GM19372 (cell line): ENCODE measurements at regions not wholly inside any gene's neighbourhood (a gene's known extent, or its start where the extent isn't known, plus 50 kb on each side); places are given as distances from the start of the nearest gene placed in this dataset.
"Not testable (repeated sequence)": the region's sequence is repeated elsewhere in the genome, so short reads cannot be mapped to it uniquely, and the experiment has no call there.

Experiments
- ATAC-seq: cut with Tn5 transposase; IDR thresholded peaks from one replicate; pipeline ENCODE4 v1.9.1; 2021; ENCODE audit warnings: mild to moderate bottlenecking, low read depth, moderate library complexity; ENCODE audit not compliant: unreplicated experiment

DNA sequence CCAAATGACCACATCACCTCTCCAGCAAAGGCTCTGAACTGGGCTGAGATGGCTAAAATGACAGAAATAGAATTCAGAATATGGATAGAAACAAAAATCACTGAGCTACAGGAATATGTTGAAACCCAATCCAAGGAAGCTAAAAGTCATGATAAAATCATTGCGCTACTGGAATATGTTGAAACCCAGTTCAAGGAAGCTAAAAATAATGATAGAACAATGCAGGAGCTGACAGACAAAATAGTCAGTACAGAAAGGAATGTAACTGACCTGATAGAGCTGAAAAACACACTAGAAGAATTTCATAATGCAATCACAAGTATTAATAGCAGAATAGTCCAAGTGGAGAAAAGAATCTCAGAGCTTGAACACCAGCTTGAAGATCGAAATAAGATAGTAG is 394.9 kb upstream of the GRAMD2B start:
- no peak for ATAC-seq

DNA sequence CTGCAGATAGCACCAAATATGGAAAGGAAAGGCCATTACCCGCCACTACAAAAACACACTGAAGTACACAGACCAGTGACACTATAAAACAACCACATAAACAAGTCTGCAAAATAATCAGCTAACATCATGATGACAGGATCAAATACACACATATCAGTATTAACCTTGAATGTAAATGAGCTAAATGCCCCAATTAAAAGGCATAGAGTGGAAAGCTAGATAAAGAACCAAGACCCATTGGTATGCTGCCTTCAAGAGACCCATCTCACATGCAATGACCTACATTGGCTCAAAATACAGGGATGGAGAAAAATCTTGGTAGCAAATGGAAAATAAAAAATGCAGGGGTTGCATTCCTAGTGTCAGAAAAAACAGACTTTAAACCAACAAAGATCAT is 393.9 kb upstream of the GRAMD2B start:
- not testable (repeated sequence) for ATAC-seq

DNA sequence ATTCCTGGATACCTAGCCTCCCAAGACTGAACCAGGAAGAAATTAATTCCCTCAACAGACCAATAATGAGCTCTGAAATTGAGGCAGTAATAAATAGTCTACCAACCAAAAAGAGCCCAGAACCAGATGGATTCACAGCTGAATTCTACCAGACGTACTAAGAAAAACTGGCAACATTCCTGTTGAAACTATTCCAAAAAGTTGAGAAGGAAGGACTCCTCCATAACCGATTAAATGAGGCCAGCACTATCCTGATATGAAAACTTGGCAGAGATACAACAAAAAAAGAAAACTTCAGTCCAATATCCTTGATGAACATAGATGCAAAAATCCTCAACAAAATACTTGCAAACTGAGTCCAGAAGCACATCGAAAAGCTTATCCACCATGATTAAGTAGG is 392.5 kb upstream of the GRAMD2B start:
- no peak for ATAC-seq

GRCh38 chr5:126031989-126032716 is 391.1 kb upstream of the GRAMD2B start:
- no peak for ATAC-seq

- no peak for ATAC-seq
These were observed 379.5 kb upstream of the GRAMD2B start for GRCh38 chr5:126043688-126044087.

- no peak for ATAC-seq
These were observed 379.0 kb upstream of the GRAMD2B start for GRCh38 chr5:126044111-126044668.

GRCh38 chr5:126044931-126045565 is 378.2 kb upstream of the GRAMD2B start:
- no peak for ATAC-seq

- ATAC-seq = no peak
These were observed 376.9 kb upstream of the GRAMD2B start for GRCh38 chr5:126046318-126046717.

GRCh38 chr5:126046846-126047571 is 376.2 kb upstream of the GRAMD2B start:
- ATAC-seq = no peak

- no peak for ATAC-seq
These were observed 371.1 kb upstream of the GRAMD2B start for GRCh38 chr5:126052120-126052519.

DNA sequence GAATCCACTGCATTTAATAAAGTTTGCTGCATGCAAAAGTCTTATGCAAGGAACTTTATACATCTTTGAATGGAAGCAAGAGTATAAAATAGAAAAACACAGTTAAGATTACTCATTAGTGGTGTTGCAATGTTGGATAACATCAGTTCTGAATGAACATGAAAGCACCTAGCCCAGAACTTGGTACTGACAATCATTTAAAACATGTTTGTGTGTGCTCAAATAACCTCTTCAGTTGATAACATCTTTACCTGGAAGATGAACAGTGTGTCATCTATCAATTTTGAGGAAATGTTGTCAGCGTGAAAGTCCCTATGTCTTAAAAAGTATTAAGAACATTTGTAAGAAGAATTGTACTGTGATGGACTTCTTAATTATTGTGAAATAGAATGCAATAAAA is 370.4 kb upstream of the GRAMD2B start:
- no peak for ATAC-seq

DNA sequence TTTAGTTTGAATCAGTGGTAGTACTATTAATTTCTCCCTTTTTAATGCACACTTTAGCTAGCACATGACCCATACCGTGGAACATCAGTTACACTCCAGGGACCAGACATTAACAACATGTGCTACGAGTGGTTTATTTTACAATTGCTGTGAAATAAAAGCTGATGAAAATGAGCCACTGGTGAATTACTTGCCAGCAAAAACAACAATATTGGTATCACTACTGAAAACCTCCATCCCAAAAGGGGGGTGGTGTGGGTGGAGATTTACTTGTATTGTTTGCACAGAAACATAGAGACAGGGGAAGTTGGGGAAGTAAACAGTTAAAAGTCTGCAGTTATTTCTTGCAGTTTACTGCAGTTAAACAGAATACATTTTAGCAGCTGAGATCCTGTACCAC is 369.6 kb upstream of the GRAMD2B start:
- no peak for ATAC-seq

GRCh38 chr5:126054577-126055347 is 368.4 kb upstream of the GRAMD2B start:
- no peak for ATAC-seq

DNA sequence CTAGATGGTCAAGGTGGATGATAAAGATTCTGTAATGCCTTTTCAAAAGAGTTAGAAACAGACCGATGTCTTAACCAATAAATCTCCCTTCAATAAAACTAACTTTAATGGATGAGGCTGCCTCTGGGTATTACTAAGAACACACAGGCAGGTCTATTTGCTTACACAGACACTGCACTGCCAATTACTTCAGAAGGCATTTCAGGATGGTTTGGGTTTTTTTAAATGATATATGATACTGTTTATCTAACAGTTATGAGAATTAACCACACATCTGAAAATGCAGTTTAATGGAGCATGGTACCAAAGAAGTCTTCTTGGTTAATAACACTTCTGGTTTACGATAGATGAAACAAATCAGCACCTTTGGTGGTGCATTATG is 367.9 kb upstream of the GRAMD2B start:
- ATAC-seq = no peak

GRCh38 chr5:126056352-126056751 is 366.9 kb upstream of the GRAMD2B start:
- ATAC-seq = no peak

GRCh38 chr5:126056851-126057622 is 366.2 kb upstream of the GRAMD2B start:
- ATAC-seq = no peak

GRCh38 chr5:126058392-126058791 is 364.8 kb upstream of the GRAMD2B start:
- ATAC-seq = not testable (repeated sequence)

DNA sequence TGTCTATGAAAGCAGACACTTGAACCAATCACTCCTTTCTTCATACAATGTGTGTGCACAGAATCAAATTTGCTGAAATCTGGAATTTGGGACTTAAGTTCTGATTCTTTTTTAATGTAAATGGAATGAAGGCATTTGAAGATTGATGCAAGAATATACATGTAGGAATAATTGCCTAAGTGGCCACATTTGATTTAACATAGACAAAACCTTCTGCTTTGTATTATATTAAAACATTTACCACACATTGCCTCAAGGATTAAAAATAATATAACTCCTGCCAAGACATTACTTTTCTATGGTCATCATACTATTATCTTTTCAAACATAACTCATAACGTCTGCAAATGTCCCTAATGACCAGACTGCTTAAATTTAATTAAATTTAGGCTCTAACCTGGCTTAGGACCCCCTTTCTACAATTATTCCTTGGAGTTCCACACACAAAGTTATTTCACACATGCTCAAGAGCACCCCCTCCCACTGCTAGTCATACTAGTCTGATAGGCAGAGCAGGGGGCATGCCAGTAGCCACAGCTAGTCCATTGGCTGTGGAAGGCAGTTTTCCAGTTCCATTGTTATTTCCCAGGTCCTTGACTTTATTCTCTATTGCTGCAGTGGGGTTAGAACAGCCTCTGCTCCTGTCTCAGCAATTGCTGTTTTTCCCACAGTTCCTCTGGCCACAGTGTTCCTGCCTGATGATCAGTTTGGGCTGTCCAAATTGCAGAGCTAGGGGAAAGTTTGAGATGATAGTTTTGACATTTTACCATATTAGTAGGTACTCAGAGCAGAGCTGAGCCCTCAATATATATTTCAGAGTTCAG is 360.6 kb upstream of the GRAMD2B start:
- ATAC-seq = no peak

DNA sequence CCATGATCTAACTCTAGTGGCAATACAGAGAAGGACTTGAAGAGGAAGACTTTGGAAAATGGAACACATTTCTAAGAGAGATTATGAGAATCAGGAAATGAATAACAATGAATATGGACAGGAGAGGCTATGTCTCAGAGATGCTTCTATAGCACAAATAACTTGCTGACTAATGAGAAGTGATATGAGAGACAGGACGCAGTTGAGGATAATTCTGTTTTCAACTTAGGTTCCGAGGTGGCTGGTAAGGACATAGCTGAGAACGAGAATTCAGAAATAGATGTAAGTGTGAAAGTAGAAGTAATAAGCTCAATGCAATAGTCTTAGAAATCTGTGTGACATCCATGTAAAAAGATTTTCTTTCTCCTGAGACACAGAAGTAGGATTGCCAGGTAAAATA is 358.1 kb upstream of the GRAMD2B start:
- no peak for ATAC-seq
